HEK293 (cell line): ENCODE measurements at regions not wholly inside any gene's neighbourhood (a gene's known extent, or its start where the extent isn't known, plus 50 kb on each side); places are given as distances from the start of the nearest gene placed in this dataset.

Source experiments
- ATF2 ChIP-seq: fragments of 450-650 bp; formaldehyde crosslinking; IDR thresholded peaks from 2 replicates; pipeline ENCODE4 v1.5.1; 2016; ENCODE audit warnings: missing biosample characterization, missing genetic modification characterization, low read depth
- CTCF ChIP-seq: fragments of 450-650 bp; formaldehyde crosslinking; IDR thresholded peaks from 2 replicates; pipeline ENCODE4 v1.5.1; 2016; ENCODE audit warnings: missing biosample characterization, missing genetic modification characterization
- KLF1 ChIP-seq: fragments of 450-650 bp; formaldehyde crosslinking; IDR thresholded peaks from 2 replicates; pipeline ENCODE4 v1.5.1; 2016; ENCODE audit warnings: missing biosample characterization, missing genetic modification characterization
- ZBTB26 ChIP-seq: fragments of 450-650 bp; formaldehyde crosslinking; optimal IDR thresholded peaks from 2 replicates; pipeline ENCODE3; 2016; ENCODE audit warnings: missing biosample characterization, mild to moderate bottlenecking, missing genetic modification characterization
- ZBTB44 ChIP-seq: fragments of 450-650 bp; IDR thresholded peaks from 2 replicates; pipeline ENCODE4 v1.5.1; 2018; ENCODE audit warnings: missing biosample characterization, mild to moderate bottlenecking, missing genetic modification characterization
- ZBTB7A ChIP-seq: fragments of 450-650 bp; formaldehyde crosslinking; IDR thresholded peaks from 2 replicates; pipeline ENCODE4 v1.5.1; 2016; ENCODE audit warnings: low read depth, missing biosample characterization, missing genetic modification characterization
- ZFP3 ChIP-seq: fragments of 450-650 bp; formaldehyde crosslinking; IDR thresholded peaks from 2 replicates; pipeline ENCODE4 v1.5.1; 2016; ENCODE audit warnings: low read depth, missing biosample characterization, missing genetic modification characterization
- ZNF184 ChIP-seq: fragments of 450-650 bp; IDR thresholded peaks from 2 replicates; pipeline ENCODE4 v1.5.1; 2018; ENCODE audit warnings: missing biosample characterization, mild to moderate bottlenecking, missing genetic modification characterization
- ZNF292 ChIP-seq: fragments of 450-650 bp; formaldehyde crosslinking; IDR thresholded peaks from 2 replicates; pipeline ENCODE4 v1.5.1; 2016; ENCODE audit warnings: low read depth, missing biosample characterization, missing genetic modification characterization, borderline replicate concordance
- ZNF391 ChIP-seq: fragments of 450-650 bp; formaldehyde crosslinking; IDR thresholded peaks from 2 replicates; pipeline ENCODE4 v1.5.1; 2016; ENCODE audit warnings: low read depth, missing biosample characterization, missing genetic modification characterization, borderline replicate concordance
- ZNF629 ChIP-seq: fragments of 450-650 bp; formaldehyde crosslinking; IDR thresholded peaks from 2 replicates; pipeline ENCODE4 v1.5.1; 2017; ENCODE audit warnings: missing biosample characterization, missing genetic modification characterization
- ZNF660 ChIP-seq: fragments of 450-650 bp; IDR thresholded peaks from 2 replicates; pipeline ENCODE4 v1.5.1; 2018; ENCODE audit warnings: missing biosample characterization, mild to moderate bottlenecking, missing genetic modification characterization
- ZNF701 ChIP-seq: fragments of 450-650 bp; formaldehyde crosslinking; IDR thresholded peaks from 2 replicates; pipeline ENCODE4 v1.5.1; 2016; ENCODE audit warnings: missing biosample characterization, missing genetic modification characterization
- ZNF747 ChIP-seq: fragments of 450-650 bp; formaldehyde crosslinking; IDR thresholded peaks from 2 replicates; pipeline ENCODE4 v1.5.1; 2016; ENCODE audit warnings: missing biosample characterization, missing genetic modification characterization

GRCh38 chr1:193727850-193728249 lies 541.4 kb upstream of the B3GALT2 start:
- no peak for TF ChIP-seq ZBTB26 (tag by site-specific recombination)
- no peak for TF ChIP-seq ZNF184 (tag by site-specific recombination)
- no peak for TF ChIP-seq ZNF629 (tag by site-specific recombination)
- no peak for TF ChIP-seq ZNF292 (tag by site-specific recombination)
- no peak for TF ChIP-seq CTCF (tag by site-specific recombination)
- TF ChIP-seq ZFP3 = no peak
- TF ChIP-seq ZBTB7A (tag by site-specific recombination) = no peak
- no peak for TF ChIP-seq ZNF391 (tag by site-specific recombination)
- no peak for TF ChIP-seq ZNF701 (tag by site-specific recombination)
- TF ChIP-seq ZBTB44 = no peak
- no peak for TF ChIP-seq ZNF660 (tag by site-specific recombination)
- TF ChIP-seq ZNF747 (tag by site-specific recombination) = no peak
- TF ChIP-seq KLF1 = no peak
- TF ChIP-seq ATF2 (tag by site-specific recombination) = no peak
